ENCODE measurements at regions not wholly inside any gene's neighbourhood (a gene's known extent, or its start where the extent isn't known, plus 50 kb on each side); places are given as distances from the start of the nearest gene placed in this dataset.

GRCh38 chr11:116607027-116607426, 165.8 kb downstream of the BUD13 start:
- Histone ChIP-seq H3K36me3 (ENCODE audit: control insufficient read depth, insufficient read depth, low read length) (no peaks in the 10 kb centered on the region), H3K27me3 (ENCODE audit: control insufficient read depth, insufficient read depth, low read length) (peaks cover 7% of the 10 kb centered on the region), H3K4me3 (ENCODE audit: low read depth in 2 of 2, low read length in 2 of 2) (no peak overlapping the region), H3K4me1 (ENCODE audit: control insufficient read depth, insufficient read depth, low read length) (no peaks in the 10 kb centered on the region), H3K9me3 (ENCODE audit: control insufficient read depth, insufficient read depth, low read depth, low read length) (no peaks in the 10 kb centered on the region), H3K27ac (ENCODE audit: low read length) (no peak overlapping the region)
- TF ChIP-seq, protein P1, sequence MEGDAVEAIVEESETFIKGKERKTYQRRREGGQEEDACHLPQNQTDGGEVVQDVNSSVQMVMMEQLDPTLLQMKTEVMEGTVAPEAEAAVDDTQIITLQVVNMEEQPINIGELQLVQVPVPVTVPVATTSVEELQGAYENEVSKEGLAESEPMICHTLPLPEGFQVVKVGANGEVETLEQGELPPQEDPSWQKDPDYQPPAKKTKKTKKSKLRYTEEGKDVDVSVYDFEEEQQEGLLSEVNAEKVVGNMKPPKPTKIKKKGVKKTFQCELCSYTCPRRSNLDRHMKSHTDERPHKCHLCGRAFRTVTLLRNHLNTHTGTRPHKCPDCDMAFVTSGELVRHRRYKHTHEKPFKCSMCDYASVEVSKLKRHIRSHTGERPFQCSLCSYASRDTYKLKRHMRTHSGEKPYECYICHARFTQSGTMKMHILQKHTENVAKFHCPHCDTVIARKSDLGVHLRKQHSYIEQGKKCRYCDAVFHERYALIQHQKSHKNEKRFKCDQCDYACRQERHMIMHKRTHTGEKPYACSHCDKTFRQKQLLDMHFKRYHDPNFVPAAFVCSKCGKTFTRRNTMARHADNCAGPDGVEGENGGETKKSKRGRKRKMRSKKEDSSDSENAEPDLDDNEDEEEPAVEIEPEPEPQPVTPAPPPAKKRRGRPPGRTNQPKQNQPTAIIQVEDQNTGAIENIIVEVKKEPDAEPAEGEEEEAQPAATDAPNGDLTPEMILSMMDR (IDR thresholded peaks at IDR 0.05): no peak
- TF ChIP-seq SIN3A (IDR thresholded peaks at IDR 0.05; ENCODE audit: borderline replicate concordance, insufficient read depth, low read depth, low read length) (no peak), REST (IDR thresholded peaks at IDR 0.05; ENCODE audit: insufficient read depth in 1 of 2, low read depth in 2 of 2, low read length in 1 of 2) (no peak), POLR2AphosphoS5 (IDR thresholded peaks at IDR 0.05; ENCODE audit: low read depth, low read length) (no peak), TCF7L2 (IDR thresholded peaks at IDR 0.05; ENCODE audit: low read depth, low read length) (no peak)
- ChIA-PET CTCF (interaction anchor here (0.5 kb wide), 1 partner anchor 124 kb away, joined by 3 read pairs; no protein-coding TSS in a partner anchor), POLR2A (no interaction called here)
- in situ Hi-C loops (cut with HindIII; ENCODE audit: low pct_unique_long_range_greater_than_20kb, low sequenced_read_pairs) (no loop called here), intact Hi-C loops (cut with micrococcal nuclease; ENCODE audit: unreplicated experiment) (no loop called here)
- BruUV-seq (replicated peaks): no TSS peak
- DNase-seq (ENCODE audit: low read depth, low spot score): no peak
- ATAC-seq: no peak

- CTCF ChIA-PET: no interaction called here
These were observed 167.0 kb downstream of the BUD13 start for GRCh38 chr11:116605543-116606459.

More at GRCh38 chr11:116605543-116606459, 167.0 kb downstream of the BUD13 start:
- intact Hi-C loops (cut with micrococcal nuclease; ENCODE audit: unreplicated experiment): no loop called here
- H3K4me1 ChIP-seq (ENCODE audit: control insufficient read depth, insufficient read depth, low read length): no peaks in the 10 kb centered on the region
- in situ Hi-C loops (cut with HindIII; ENCODE audit: low pct_unique_long_range_greater_than_20kb, low sequenced_read_pairs): no loop called here
- ATAC-seq (peak; percentile 69; the same call in 1 of the 2 replicates), DNase-seq (ENCODE audit: low read depth, low spot score) (no peak)
- TF ChIP-seq, protein P1 (IDR thresholded peaks at IDR 0.05): no peak; the same call in 1 of the 2 replicates
- no peak for TF ChIP-seq SIN3A (IDR thresholded peaks at IDR 0.05; ENCODE audit: borderline replicate concordance, insufficient read depth, low read depth, low read length)
- TF ChIP-seq TCF7L2 (IDR thresholded peaks at IDR 0.05; ENCODE audit: low read depth, low read length): no peak
- peak; percentile 97 for TF ChIP-seq REST (IDR thresholded peaks at IDR 0.05; ENCODE audit: insufficient read depth in 1 of 2, low read depth in 2 of 2, low read length in 1 of 2)
- POLR2A ChIA-PET: no interaction called here
- no TSS peak for BruUV-seq (replicated peaks)
- peaks cover 5% of the 10 kb centered on the region; the same call in 1 of the 2 replicates for H3K27me3 ChIP-seq (ENCODE audit: control insufficient read depth, insufficient read depth, low read length)
- no peak overlapping the region for H3K27ac ChIP-seq (ENCODE audit: low read length)
- H3K36me3 ChIP-seq (ENCODE audit: control insufficient read depth, insufficient read depth, low read length): no peaks in the 10 kb centered on the region
- no peak overlapping the region for H3K4me3 ChIP-seq (ENCODE audit: low read depth in 2 of 2, low read length in 2 of 2)
- H3K9me3 ChIP-seq (ENCODE audit: control insufficient read depth, insufficient read depth, low read depth, low read length): no peaks in the 10 kb centered on the region
